NCI-H748 (cell line): ENCODE measurements at regions not wholly inside any gene's neighbourhood (a gene's known extent, or its start where the extent isn't known, plus 50 kb on each side); places are given as distances from the start of the nearest gene placed in this dataset.
"Not testable (repeated sequence)": the region's sequence is repeated elsewhere in the genome, so short reads cannot be mapped to it uniquely, and the experiment has no call there.

Experiments
- DNase-seq: peaks from one replicate; lab custom pipeline; 2025; ENCODE audit not compliant: unreplicated experiment; lab: John Stamatoyannopoulos, UW

DNA sequence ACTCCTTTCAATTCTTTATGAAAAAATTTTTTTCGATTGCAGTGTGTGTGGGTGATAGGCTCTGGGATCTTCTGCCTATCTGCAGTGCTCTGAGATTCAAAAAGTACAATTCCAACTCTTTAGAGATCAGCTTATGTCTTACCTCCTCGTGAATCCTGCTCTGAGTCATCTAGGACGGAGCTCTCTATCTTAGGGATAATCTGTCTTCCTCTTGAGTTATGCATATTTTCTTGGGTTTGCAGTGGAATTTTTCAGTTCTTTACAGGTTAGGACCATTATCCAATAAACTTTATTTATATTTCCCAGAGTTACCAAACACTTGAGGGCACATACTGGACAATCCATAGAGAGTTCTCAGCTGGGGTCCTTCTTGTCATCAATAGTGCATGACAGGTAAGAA is 428.6 kb downstream of the ACTR3B start:
- no peak for DNase-seq

DNA sequence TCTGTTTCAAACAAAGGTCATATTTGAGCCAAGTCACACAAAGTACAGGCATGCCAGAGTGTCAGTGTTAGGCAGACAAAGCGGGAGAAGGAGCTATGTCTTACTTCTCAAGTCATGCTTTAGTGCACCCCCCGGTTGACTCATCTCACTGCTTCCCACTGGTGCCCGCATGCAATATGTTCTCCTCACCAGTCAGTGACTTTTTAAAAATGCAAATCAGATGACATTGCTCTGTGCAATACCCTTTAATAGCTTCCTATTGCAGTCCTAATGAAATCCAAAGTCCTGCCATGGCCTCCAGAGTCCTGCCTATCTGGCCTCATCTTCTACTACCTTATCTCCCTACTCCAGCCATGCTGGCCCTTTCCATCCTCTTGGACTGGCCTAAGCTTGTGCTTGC is 429.1 kb downstream of the ACTR3B start:
- DNase-seq: no peak

DNA sequence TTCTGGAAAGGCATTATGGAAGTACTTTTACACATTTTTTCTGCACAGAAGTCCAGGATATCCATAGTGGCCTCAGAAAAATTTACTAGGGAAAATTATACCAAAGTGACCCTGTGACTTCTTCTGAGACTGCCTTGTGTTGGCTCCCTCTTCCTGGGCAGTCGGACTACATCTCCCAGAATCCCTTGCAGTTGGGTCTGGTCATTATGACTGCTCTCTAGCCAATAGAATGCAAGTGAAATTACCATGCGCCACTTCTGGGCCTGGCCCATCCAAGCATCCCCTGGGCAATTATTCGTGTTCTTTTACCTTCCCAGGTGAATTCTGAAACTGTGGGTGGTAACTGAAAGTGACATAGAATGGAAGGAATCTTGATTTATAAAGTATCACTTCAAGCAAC is 430.9 kb downstream of the ACTR3B start:
- no peak for DNase-seq

DNA sequence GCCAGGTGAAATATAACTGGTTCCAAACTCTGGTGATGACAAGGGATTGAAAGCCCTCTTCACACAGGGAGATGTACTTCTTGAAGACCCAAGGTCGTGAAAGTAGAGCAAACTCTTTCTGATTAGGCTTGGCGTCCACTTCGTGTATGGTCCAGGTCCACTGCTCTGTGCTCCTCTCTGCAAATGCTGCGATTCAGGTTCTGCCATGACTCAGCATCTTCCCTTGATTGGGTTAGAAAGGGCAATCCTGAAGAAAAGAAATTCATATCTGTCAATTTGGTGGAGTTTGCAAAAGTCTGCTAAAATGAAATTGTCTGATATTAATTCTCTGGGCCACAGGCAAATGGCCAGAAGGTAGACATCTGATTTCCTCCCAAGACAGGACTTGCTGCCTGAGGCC is 431.4 kb downstream of the ACTR3B start:
- DNase-seq: no peak

DNA sequence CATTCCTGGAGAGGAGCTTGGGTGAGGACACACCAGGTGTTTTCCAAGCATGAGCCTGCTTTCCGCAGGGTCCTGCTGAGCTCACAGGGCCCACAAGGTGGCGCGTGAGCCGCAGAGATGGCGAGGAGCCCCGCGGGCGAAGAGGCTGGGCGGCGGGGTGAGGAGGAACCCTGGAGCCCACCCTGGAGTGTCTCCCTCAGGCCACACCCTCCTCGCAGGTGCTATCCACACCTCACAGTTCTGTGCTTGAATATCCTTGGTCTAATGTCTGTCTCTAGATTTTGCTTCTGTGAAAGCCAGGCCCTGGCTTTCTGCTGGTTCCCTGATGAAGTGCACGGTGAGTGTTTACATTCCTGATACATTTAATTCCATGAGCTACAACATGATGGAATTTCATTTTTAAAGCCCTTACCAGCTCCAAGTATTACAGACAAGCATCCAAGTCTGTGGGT is 433.6 kb downstream of the ACTR3B start:
- peak; percentile 46 for DNase-seq

DNA sequence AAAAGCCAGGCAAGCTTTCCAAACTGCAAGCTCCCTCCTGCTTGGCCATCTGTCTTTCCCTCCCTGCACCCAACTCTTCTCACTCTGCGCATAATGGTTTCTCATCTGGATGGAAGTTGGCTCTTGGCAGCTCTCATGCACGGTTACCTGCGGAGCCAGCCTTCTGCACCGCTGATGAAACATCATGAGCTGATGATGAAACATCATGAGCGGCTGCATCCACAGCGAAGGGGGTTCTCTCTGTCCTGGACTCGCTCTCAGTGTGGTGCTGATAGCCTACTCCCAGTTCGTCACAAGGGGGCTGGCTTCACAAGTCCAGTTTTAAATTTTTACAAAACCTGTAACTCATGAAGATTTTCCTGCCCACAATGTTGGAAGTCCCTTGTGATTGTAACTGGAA is 457.5 kb downstream of the ACTR3B start:
- DNase-seq: no peak

DNA sequence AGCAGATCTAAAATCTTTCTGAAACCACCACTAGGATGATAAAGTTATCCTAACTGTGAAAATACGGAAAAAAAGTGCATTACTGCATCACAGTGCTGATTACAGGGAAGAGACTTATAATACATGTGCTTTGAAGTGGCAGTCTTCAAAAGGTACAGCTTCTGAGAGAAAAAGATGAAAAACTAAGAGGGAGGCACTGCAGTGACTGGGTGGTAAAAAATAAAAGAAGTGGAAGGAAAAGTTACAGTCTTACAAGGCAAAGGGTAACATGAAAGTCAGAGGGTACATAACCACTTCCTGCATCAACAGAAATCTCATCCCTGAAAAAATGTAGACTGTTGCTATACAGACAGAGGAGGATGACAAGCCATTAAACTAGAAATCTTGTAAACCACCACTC is 465.3 kb downstream of the ACTR3B start:
- no peak for DNase-seq

DNA sequence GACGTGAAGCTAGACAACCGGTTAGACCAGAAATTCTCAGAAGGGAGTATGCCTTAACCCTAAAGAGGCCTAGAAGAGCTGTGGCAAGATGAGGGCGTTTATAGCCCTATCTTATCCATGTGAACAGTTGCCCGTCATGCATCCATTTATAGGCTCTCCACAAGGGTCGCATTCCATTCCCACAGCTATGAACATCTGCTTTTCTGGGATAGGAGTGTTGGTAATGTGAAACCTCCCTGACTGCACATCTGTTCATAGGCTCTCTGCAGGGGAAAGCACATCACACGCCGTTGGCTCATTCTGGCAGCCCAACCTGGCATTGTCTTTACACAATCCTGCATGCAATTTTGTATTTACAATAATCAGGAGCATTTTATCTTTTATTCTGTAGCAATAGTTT is 485.6 kb downstream of the ACTR3B start:
- DNase-seq: not testable (repeated sequence)

DNA sequence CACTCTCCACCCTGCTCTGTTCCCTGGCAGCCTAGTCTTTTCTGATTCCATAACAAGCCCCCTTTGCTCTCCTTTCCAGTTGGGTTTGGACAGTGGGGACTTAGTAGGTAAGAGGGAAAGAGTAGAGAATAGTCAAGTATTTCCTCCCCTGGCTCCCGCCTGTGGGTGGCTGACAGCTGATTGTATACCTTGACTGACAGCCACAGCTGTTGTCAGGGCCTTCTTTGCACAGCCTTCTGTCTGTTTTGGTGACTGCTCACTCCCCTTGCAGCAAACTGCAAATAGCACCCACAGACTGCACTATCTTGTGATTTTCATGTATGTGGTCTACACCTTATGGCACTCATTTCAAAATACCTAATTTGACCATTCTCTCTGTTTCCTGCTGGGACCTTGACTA is 486.3 kb downstream of the ACTR3B start:
- no peak for DNase-seq

DNA sequence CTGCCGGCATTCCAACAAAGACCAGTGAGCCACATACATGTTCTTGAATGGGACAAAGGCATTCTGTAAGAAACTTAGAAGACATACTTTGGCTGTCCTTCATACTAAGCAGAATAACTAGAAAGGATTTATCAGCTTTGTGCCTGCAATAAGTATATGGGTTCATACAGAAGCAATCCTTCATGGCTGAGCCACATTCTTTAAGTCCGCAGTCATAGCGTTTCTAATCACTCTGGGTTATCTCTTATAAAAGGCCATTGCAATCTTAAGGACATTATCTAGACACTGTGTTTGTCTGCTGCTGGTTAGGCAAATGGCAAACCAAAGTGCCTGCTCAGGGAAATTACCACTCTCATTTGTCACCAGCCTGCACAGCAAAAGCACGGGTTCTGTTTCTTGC is 488.4 kb downstream of the ACTR3B start:
- DNase-seq: no peak

DNA sequence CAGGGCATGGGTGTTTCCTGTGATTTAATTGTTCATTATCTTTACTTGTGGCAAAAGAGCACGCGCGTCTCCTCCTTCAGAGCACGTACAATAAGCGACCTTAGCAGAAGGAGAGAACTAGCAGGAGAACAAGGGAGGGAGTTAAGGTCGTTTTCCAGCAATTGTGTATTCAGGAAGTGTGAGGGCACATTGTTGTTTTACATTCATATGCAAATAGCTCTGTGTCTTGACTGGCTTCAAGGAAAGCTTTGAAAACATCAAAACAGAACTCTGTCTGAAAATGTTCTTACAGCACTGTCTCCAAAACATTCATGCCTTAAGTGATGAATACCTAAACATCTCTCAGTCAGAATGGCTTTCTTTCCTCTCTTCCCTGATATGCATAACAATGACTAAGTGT is 499.1 kb downstream of the ACTR3B start:
- no peak for DNase-seq

DNA sequence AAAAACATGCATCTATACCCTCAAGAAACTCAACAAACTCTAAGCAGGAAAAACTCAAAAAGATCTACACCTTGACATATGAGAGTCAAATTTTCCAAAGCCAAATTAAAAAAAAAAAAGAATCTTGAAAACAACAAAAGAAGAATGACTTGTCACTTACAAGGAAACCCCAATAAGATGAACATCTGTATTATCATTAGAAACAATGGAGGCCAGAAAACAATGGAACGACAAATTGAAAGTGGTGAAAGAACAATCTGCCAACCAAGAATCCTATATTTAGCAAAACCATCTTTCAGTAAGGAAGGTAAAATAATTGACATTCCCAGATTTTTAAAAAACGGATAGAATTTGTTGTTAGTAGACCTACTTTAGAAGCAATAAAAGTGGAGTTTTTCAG is 516.8 kb downstream of the ACTR3B start:
- no peak for DNase-seq

DNA sequence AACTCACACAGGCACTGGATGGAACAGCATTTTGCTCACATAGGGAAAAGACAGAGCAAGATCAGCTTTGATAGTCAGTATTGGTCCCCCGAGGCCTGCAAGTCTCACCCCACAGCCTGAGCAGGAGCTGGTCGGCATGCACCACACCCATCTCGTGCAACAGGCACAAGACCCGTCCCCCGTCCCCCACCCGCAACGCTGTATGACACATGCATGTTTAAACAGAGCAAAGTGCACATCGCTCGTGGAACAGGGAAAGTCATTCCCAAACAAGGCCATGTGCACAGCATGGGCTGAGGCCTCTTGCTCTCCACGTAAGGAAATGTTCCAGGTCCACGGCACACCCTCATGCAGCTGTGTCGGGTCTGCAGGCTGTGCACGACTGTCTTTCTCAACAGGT is 527.2 kb downstream of the ACTR3B start:
- no peak for DNase-seq

DNA sequence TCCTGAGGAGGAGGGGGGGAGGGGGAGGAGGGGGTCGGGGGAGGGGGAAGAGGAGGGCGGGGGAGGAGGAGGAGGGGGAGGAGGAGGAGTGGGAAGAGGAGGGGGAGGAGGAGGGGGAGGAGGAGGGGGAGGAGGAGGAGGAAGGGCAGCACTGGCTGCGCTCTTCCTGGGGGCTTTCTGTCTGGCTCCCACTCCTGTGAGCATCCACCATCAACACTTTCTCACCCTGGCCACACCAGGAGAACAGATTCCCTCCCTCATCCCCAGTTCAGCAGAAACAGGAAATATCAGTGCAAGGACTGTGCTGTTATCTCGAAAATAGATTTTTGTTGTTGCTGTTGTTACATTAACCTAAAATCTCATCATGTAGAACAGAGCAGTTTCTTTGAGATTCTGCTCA is 530.5 kb downstream of the ACTR3B start:
- DNase-seq: no peak

DNA sequence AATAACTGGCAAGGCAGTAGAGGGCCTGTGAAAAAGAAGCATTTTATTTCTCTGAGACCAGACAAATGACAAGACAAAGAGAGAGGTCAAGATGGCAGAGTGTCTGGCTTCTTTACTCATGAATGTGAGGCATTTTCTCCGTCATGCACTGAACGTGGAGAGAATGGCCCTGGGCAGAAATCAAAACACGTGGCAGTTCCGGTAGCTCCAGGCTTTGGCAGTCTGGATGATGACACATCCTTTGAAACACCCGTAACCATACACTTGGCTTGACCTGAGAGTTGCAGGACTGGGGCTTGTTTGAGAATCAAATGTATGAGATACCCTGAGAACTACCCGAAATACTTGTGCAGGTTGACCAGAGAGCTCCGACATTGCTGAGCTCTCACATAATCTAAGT is 537.6 kb downstream of the ACTR3B start:
- DNase-seq: no peak

DNA sequence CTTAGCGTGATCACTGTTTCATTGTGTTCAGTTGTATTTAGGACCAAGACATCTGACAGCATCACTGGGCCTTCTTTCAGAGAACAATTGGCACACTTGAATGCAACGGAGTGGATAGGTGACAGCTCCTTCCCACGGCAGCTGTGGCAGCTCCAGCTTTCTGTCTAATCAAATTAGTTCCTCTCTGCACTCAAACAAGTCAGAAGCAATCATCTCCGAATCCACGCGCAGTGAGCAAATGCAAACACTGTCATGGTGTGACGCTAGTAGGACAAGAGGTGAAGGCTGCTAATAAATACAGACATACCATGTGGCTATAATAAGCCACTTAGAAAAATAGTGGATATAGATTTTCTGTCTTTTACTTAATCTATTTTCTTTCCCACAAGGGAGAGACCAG is 542.4 kb downstream of the ACTR3B start:
- DNase-seq: no peak

DNA sequence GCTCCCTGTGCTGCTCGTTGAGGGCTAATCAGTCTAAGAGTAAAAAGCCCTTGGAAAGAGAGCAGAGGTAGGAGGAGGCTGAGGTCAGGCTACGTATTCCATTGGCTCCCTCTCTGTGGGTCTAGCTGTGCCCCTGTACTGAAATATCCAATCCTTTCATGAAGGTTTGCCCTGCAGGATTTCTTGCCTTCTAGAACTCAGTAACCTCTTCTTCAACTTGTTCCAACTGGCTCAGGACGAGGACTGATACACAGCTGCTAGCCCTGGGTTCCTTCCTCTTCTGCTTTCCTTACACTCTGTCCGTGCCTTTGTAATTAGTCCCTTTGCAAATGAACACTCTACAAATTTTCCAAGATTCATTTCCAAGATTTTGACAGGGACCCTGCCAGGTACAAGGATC is 560.5 kb downstream of the ACTR3B start:
- DNase-seq: no peak

DNA sequence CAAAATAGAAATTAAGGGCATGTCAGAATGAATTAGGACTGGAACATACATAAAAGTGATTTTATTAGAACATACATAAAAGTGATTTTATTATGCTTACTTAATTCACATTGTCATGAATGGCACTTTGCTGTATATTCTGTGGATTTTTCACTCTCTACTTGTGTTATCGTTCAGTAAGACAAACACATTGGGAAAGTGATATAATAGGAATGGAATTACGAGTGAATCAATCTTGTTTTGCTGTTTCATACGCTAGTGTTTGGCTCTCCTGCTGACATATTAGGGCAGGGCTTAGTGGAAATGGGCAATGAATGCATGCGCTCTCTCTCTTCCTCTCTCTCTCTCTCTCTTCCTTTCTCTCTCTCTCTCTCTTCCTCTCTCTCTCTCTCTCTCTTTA is 561.1 kb downstream of the ACTR3B start:
- no peak for DNase-seq

DNA sequence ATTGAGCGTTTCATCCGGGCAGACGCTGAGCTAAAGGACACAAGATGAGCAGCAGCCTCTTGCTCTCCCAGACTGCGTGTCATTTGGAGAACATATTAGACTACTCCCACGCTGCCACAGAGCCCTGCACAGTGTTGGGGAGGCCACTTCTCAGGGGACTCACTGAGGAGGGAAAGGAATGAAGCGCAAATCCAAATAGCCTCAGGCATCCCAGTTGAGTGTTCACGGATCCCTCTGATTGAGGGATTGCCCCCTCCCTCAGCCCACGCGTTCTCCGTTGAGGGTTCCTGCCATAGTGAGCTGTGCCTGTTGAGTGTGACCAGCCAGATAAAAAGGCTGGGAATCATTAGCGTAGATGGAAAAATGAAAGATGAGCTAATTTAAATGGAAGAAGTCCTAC is 563.4 kb downstream of the ACTR3B start:
- no peak for DNase-seq

DNA sequence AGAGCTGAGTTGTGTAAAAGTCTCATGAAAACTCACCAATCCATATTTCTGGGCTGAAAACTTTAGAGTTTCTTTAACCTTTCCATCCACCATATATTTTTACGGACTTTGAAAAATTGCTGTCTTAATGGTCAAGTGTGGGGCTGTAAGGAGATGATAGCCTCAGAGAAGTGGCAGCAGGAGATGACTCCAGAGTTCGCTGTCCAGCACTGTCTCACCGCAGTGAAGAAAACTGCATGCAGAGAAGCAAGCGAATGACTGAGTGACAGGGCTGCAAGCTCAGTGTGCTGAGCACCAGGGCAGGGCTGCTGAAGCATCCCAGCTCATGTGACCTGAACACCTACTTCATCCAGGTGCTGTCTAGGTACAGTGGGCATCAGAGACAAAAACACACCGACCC is 564.5 kb downstream of the ACTR3B start:
- no peak for DNase-seq

DNA sequence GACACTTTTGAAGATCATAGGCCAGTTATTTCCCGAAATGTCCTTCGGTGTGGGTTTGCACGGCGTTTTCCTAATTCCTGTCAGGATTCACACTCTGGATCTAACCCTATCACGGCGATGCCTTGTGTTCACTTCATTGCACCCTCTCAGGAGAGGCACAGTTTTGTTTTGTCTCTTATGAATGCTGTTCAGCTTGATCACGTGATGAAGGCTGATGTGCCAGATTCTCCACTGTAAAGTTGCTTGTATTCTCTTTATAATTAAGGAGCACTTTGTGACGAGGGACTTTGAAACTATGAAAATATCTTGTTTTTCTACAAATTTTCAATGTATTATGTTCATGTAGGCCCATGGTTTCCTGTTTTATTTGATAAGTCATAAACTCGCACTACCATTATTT is 568.1 kb downstream of the ACTR3B start:
- DNase-seq: no peak

DNA sequence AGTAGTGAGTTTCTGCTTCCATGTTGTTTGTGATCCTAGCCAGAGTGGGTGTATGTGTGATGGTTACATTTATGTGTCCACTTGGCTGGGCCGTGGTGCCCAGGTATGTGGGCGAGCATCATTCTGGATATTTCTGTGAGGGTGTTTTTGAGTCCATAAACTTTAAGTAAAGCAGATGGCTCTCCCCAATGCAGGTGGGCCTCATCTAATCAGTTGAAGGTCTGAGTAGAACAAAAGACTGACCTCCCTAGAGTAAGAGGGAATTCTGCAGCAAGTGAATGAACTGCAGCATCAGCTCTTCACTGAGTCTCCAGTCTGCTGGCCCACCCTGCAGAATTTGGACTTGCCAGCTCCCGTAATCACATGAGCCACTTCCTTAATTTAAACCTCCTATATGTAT is 571.9 kb downstream of the ACTR3B start:
- no peak for DNase-seq

DNA sequence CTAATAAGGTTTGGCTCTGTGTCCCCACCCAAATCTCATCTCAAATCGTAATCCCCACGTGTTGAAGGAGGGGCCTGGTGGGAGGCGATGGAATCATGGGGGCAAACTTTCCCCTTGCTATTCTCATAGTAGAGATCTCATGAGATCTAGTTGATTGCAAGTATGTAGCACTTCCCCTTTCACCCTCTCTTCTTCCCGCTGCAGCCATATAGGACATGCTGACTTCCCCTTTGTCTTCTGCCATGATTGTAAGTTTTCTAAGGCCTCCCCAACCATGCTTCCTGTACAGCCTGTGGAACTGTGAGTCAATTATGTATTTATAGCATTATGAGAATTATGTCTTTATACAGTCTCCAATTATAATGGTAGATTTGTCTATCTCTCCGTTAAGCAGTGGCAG is 594.5 kb downstream of the ACTR3B start:
- no peak for DNase-seq

DNA sequence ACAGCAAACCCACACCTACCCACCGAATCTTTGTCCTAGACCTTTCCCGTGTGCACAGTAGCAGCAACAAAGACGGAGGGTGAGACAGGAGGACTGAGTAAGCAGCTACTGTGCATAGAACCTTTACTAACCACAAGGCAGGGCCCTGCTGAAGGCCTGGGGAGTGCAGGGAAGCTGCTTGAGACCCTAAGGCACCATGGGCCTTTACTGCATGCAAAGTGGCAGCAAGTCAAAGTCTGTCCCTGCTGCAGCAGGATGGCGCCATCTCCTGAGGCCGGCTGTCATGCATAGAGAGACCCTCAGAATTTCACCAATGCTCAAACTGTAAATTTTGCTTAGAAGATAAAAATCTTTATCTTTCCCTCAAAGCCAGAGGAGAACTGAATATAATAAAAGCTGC is 610.5 kb downstream of the ACTR3B start:
- DNase-seq: no peak
